UCSD-AML1 (cell line): ENCODE measurements at regions not wholly inside any gene's neighbourhood (a gene's known extent, or its start where the extent isn't known, plus 50 kb on each side); places are given as distances from the start of the nearest gene placed in this dataset.
"Not testable (repeated sequence)": the region's sequence is repeated elsewhere in the genome, so short reads cannot be mapped to it uniquely, and the experiment has no call there.

ENCODE experiments used
- DNase-seq: peaks from one replicate; lab custom pipeline; 2025; ENCODE audit not compliant: unreplicated experiment; lab: John Stamatoyannopoulos, UW

DNA sequence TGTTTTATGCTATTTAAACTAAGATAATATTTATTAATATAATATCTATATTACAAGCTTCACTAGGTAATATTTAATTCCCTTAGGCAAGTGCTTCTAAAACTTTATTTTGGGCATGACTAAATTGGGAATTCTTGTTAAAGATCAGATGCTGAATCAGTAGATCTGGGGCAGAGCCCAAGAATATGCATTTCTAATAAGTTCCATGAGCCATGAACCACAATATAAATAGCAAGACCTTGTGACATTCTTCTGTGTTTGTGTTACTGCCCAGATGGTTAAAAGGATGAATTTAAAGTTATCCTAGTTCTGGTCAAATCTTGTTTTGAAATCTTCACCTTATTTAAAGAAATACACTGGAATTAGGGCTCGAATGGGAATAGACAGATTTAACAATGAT, 258.4 kb upstream of the CACNA2D1 start:
- DNase-seq = no peak

DNA sequence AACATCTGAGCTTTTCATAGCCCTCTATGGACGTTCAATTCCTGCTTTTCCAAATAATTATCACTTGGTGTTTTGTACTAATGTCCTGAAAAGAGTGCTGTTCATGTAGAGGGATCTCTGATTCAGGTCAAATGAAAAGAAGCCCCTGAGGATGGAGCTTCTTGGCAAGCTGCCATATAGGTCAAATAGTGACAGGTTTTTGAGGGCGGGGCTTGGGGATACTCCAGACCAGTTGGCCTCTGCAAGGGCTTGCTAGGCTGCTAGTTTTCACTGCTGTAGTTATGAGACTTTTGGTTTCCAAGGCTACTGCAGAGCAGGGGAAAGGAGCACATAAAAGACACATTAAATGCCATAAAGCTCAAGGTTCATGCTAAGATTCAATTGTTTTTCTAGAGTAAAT, 257.2 kb upstream of the CACNA2D1 start:
- no peak for DNase-seq

- no peak for DNase-seq
These were observed 256.2 kb upstream of the CACNA2D1 start for GRCh38 chr7:82699773-82700186.

DNA sequence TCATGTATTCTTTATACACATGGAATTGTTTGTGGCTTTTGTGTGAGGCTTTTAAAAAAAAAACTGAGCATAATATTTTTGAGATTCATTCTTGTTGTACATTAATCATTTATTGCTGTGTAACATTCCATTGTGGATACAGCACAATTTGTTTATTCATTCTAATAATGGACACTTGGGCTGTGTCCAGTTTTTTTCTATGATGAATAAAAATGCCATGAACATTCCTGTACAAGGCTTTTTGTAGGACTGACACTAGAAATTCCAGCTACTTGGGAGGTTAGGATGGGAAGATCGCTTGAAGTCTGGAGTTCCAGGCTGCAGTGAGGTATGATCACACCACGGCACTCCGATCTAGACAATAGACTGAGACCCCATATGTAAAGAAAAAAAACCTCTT, 254.3 kb upstream of the CACNA2D1 start:
- no peak for DNase-seq

DNA sequence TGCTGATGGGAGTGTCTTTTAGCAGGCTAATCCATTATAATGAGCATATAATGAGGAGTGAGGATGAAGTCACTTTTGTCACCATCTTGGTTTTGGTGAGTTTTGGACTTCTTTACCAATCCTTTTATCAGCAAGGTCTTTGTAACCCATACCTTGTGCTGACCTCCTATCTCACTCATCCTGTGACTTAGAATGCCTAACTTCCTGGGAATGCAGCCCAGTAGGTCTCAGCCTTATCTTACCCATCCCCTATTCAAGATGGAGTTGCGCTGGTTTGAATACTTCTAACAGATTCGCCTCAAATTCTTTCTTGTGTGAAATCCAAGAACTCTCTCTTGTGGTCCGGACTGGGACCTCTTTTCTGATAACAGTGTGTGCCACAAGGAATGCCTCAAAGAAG, 253.1 kb upstream of the CACNA2D1 start:
- no peak for DNase-seq

DNA sequence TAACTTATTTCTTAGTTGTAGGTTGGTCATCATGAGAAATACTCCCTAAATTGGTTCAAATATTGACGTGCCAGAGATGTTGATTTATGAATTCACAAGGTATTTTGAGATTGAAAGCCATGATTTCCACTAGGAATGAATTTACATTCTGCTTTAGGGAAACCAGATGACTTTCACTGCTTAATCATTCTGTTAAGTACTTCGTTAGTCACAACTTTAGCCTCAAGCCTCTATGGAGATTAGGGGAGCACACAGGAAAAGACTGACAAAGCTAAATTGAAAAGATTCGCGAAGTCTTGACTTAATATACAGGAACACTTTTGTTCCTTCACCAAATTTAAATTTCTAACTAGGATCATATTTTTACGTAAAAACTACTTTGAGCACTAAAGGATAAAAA, 250.4 kb upstream of the CACNA2D1 start:
- no peak for DNase-seq

DNA sequence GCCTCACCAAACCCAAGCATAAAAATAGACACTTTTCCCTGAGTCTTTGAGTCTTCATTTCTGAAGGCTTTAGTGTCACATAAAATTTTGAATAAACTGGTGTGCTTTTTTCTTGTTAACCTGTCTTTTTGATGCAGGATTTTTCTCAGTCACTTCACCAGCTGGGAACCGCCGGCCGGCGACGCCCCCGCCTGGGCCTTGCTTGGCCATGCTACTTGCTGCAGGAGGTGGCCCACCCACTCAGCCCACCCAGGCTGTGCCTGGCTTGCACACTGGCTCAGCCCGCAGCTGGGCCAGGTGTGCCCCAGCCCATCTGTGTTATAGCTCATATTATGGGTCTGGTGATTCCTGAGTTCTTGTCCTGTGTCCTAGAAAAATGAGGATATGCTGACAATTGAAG, 247.4 kb upstream of the CACNA2D1 start:
- DNase-seq = no peak

GRCh38 chr7:82685214-82685613, 241.6 kb upstream of the CACNA2D1 start:
- DNase-seq = no peak

DNA sequence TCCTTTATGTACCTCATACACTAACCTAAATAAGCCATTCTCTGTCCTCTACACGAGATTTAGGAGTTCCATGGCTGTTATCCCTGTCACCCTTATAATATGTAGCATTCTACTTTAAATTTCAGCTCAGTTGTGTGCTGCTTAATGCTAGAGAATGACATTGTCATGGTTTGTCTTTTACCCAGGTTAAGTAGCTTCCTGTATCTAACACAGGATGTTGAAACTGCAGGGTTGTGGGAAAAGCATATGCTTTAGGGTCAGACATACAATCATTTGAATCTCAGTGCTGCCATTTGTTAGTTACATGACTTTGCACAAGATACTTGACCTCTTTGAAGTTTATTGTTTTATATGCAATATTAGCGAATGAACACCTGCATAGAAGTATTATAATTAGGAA, 235.1 kb upstream of the CACNA2D1 start:
- no peak for DNase-seq

DNA sequence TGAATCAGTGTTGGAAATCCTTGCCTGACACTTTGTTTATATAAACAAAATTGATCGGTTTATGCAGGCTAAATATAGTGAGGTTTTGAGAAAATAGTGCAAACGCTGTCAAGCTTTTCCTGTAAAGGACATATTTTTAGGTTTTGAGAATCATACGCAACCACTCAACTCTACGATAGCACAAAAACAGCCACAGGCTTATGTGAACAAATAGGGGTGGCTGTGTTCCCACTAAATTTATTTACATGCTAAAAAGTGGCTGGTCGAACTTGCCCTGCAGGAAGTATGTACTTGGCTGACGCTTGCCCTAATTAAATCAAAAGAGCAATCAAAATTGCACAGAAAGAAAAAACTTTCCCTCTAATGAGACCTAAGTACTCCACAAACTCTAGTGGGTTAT, 234.7 kb upstream of the CACNA2D1 start:
- DNase-seq = no peak

DNA sequence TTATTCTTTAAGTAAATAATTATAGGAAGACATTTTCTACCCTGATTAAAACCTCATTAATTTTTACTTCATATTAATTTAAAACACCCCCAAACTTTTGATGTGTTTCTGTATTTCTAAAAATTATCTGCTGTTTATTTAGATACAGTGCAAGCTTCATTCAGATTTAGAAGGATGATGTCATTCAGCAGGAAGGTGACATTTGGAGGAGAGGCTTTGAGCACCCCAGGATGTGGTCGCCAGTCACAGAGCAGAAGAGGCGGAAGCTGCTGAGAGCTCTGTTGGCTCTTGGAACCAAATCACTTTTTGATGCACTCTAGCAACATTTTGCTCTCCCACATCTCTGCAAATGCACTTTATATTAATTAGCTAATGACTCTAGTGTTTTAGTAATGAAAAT, 233.9 kb upstream of the CACNA2D1 start:
- DNase-seq = peak; percentile 9

DNA sequence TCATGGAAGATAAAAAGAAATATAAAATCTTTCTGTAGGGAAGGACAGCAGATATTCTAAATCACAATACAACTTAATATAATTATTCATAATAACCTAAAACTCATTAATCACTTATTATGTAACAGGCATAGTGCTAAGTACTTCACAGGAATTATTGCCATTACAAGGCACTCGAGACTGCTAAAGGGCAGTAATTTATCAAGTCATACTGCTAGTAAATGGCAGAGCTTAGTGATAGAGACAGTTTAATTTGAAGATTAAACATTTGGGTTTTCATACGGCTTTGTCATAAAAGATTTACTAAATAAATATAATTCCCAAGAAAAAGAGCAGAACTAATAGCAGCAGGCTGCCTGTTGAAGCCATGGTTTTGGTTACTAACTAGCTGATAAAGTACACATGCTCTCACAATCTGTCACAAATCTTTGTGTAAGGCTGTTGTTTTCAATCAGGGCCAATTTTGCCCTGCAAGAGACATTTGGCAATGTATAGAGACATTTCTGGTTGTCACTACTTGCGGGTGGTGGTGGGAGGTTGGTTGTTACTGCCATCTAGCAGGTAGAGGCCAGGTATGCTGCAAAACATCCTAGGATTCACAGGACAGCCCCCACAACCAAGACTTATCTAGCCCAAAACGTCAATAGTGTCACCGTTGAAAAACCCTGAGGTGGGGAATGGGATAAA, 233.3 kb upstream of the CACNA2D1 start:
- DNase-seq = no peak

GRCh38 chr7:82675396-82675795, 231.8 kb upstream of the CACNA2D1 start:
- DNase-seq = no peak

DNA sequence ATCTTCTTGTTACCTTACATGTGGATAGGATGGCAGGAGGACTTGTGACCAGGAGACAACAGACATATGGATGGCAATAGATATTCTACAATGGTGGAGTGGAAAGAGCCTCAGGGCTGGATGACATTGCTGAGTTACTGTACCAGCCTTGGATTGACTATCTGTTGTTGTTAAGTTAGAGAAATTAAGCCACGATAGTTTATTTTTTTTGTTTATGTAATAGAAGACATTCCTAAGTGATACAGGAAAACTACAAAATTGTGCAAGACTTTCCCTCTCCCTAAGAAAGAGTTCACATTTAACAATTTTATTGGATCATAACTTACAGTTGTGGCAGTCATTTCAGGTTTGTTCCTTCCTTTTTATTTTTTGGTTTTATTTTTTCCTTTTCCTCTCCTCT, 230.7 kb upstream of the CACNA2D1 start:
- no peak for DNase-seq

DNA sequence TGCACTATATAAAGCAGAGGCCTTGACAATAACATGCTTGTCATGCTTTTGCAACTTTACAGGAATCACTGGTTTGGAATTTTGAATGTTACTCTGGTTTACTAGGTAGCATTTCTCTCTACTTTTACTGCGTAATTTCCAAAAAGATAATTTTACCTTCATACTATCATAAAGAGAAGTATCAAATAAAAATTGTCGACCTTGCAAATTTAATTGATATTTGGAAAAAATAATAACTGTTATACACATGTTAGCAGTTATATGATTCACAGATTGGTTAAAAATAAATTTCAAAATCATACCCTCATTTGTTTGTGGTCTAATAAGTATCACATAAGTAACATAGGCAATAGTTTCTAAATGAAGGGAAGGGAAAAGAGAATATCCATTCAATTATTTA, 228.5 kb upstream of the CACNA2D1 start:
- no peak for DNase-seq

DNA sequence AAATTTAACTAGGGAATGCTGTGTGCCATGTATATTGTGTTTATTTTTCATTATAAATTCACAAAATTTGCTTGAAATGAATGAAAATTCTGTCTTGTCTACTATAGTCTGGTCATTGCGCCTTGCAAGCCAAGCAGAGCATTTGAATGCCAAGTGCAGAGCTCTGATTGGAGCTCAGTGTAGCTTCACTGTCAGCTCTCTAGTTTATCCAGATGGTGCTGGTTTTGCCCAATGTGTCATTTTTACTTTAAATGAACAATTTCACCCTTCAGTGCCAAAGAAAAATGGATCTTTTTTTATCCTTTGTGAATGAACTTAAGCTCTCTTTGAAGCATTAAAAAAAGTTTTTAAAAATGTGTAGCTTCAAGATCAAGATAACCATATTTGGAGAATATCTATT, 225.6 kb upstream of the CACNA2D1 start:
- no peak for DNase-seq

DNA sequence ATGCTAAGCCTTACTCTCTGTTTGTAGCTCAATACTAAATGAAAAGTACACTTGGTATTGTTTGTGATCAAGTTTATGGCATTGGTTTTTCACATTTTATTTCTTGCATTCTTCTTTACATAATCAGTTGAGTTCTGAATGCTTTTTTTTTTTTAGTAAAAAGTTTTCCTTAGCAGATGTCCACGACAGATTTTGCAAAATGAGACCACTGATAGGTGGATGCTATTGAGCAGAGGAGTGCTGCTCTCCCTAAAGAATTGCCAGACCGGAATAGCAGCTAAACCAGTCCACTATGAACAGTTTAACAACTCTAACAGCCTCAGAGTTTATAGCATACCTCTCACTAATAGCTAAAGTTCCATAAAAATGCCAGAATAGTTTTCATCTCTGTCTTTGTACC, 225.1 kb upstream of the CACNA2D1 start:
- DNase-seq = no peak

DNA sequence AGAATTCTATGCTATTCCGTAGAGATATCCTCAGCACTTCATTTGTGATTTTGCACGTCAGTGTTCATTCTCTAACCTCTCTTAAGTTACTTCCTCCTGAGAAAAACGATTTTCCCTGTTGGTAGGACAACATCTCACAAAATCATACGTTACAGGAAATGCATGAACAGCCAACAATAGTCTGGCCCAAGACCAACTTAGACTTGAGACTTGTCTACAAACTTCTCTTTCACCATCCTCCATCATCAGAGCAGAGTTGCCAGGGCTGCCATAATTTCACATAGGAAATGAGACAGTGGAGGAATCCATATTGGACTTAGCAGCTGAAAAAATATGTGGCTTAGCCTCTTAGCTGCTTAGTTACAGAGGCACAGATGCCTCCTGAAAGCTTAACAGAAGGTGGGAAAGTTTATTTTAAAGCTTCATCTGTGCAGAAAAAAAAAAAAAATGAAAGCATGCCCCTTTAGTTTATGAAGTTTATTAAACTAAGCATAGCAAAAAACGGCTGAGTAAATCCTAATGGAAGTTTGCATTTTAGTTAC, 222.5 kb upstream of the CACNA2D1 start:
- DNase-seq = no peak

DNA sequence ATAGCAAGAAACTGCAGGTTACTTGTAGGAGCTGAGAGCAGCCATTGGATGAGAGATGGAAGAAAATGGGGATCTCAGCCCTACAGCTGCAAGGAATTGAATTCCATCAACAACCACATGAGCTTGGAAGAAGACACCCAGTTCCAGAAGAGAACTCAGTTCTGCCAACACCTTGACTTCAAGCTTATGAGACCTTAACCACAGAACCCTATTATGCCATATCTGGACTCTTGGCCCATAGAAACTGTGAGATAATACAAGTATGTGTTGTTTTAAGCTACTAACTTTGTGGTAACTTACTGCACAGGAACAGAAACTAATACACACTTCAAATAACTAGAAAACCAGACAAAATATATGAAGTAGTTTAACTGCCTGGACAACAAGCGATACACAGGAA, 212.4 kb upstream of the CACNA2D1 start:
- DNase-seq = no peak

GRCh38 chr7:82650095-82650494, 206.5 kb upstream of the CACNA2D1 start:
- DNase-seq = not testable (repeated sequence)

- no peak for DNase-seq
These were observed 190.0 kb upstream of the CACNA2D1 start for GRCh38 chr7:82633592-82633991.

DNA sequence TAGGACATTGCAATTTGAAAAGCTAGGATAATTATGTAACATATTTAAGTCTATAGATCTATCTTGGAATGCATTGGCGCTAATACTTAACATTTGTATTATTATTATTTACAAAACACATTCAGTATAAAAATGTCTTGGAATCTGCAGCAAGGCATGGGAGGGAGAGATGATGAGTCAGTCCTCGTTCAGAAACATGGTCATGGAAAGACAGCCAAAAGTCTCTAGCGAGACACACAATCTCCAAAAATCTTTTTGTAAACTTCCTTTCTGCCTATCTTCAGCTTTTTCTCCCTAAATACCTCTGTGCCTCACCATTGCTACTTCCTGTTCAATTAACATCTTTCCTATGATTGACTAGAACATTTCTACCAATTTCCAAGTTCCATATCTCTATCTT, 188.4 kb upstream of the CACNA2D1 start:
- no peak for DNase-seq

GRCh38 chr7:82629583-82629982, 186.0 kb upstream of the CACNA2D1 start:
- no peak for DNase-seq
